K562 (cell line): ENCODE measurements at regions not wholly inside any gene's neighbourhood (a gene's known extent, or its start where the extent isn't known, plus 50 kb on each side); places are given as distances from the start of the nearest gene placed in this dataset.
A peak's percentile ranks its signal among the peaks of the same experiment; 100 is the strongest.

ENCODE experiments used
- ATAC-seq: fragments of 200-7000 bp; cut with Tn5 transposase; 3 replicates; pipeline ENCODE4 v1.9.1; 2020; ENCODE audit warnings: moderate library complexity
- BruUV-seq: library from RNA; stranded (reverse); fragments of 400-500 nt; replicated peaks from 2 replicates; lab custom pipeline; 2021; lab: Mats Ljungman, UMichigan
- CTCF ChIA-PET: fragments of 300-600 bp; formaldehyde crosslinking; extraction: SDS; loops from one replicate; lab custom pipeline; 2021; ENCODE audit warnings: low intra/inter-chr PET ratio; lab: Yijun Ruan, JAX
- POLR2A ChIA-PET: fragments of 300-600, 350-650 bp; sonication (Branson Sonifier 250); formaldehyde crosslinking; extraction: SDS; loops from one replicate; lab custom pipeline; 2021; ENCODE audit warnings: antibody characterized with exemption, inconsistent platforms; lab: Yijun Ruan, JAX
- DNase-seq, 4 experiments: peaks; one replicate each; pipeline versions ENCODE4 v3.0.0 to v3.0.0-alpha.2; 2011 to 2018; ENCODE audit warnings: low spot score in 3 of 4, mixed read lengths in 3 of 4; ENCODE audit errors: extremely low read depth in 1 of 4
- FAIRE-seq: peaks from 2 replicates; lab custom pipeline; 2011; peaks lifted over from hg19 to GRCh38; lab: Jason Lieb, UNC
- H2AFZ ChIP-seq: 2 replicates; pipeline ENCODE4 v1.6.0; 2011; ENCODE audit warnings: low read depth, low read length, control low read depth, inconsistent platforms
- H3K27ac ChIP-seq: fragments of 200-600 bp; 3 replicates; pipeline ENCODE4 v1.8.0; 2011; ENCODE audit warnings: low read depth, mild to moderate bottlenecking, control low read depth, inconsistent platforms, low read length, moderate library complexity, mixed read lengths; ENCODE audit errors: extremely low read depth
- H3K27me3 ChIP-seq, 2 experiments: fragments of 300-600 bp in 1 of 2; 2 replicates in 1 of 2; 3 replicates in 1 of 2; pipeline versions ENCODE4 v1.6.0 to v1.8.0; 2011; ENCODE audit warnings: inconsistent platforms in 2 of 2, low read length in 2 of 2, mild to moderate bottlenecking in 1 of 2, mixed read lengths in 1 of 2, moderate library complexity in 1 of 2; ENCODE audit not compliant: control insufficient read depth in 2 of 2, insufficient read depth in 2 of 2
- H3K36me3 ChIP-seq: fragments of 300-600 bp; 3 replicates; pipeline ENCODE4 v1.8.0; 2011; ENCODE audit warnings: mild to moderate bottlenecking, low read length, inconsistent platforms; ENCODE audit not compliant: control insufficient read depth, insufficient read depth
- H3K4me1 ChIP-seq, 2 experiments: fragments of 200-600 bp in 1 of 2; replicated peaks in 1 of 2; 2 replicates in 1 of 2; 3 replicates in 1 of 2; pipeline versions ENCODE4 v1.5.1 to v1.8.0; 2011; ENCODE audit warnings: inconsistent platforms in 2 of 2, low read length in 2 of 2, mild to moderate bottlenecking in 1 of 2, mixed read lengths in 1 of 2, moderate library complexity in 1 of 2; ENCODE audit not compliant: control insufficient read depth in 2 of 2, insufficient read depth in 2 of 2
- H3K4me2 ChIP-seq: 2 replicates; pipeline ENCODE4 v1.6.1; 2011; ENCODE audit warnings: low read length, control low read depth, inconsistent platforms, mixed read lengths; ENCODE audit not compliant: insufficient read depth
- H3K4me3 ChIP-seq: fragments of 200-600 bp; sonication (generic), shearing (Covaris generic); 2 replicates; pipeline ENCODE4 v1.5.1; 2016; ENCODE audit warnings: control low read depth, inconsistent platforms
- H3K79me2 ChIP-seq: fragments of 200-600 bp; 3 replicates; pipeline ENCODE4 v1.8.0; 2011; ENCODE audit warnings: low read length, inconsistent platforms; ENCODE audit not compliant: control insufficient read depth, insufficient read depth
- H3K9ac ChIP-seq, 2 experiments: 2 replicates each; pipeline versions ENCODE4 v1.6.0 to v1.6.1; 2011; ENCODE audit warnings: low read depth in 2 of 2, low read length in 2 of 2, control low read depth in 1 of 2, inconsistent platforms in 1 of 2, mild to moderate bottlenecking in 1 of 2, mixed read lengths in 1 of 2; ENCODE audit not compliant: insufficient read depth in 1 of 2
- H3K9me1 ChIP-seq: one replicate; pipeline ENCODE4 v1.6.0; 2011; ENCODE audit warnings: inconsistent platforms, mild to moderate bottlenecking, low read length, moderate library complexity; ENCODE audit not compliant: control insufficient read depth, insufficient read depth
- H3K9me3 ChIP-seq: replicated peaks from 2 replicates; pipeline ENCODE4 v1.5.1; 2011; ENCODE audit warnings: low read depth, low read length, inconsistent platforms; ENCODE audit not compliant: control insufficient read depth, insufficient read depth
- H4K20me1 ChIP-seq: replicated peaks from 2 replicates; pipeline ENCODE4 v1.6.1; 2011; ENCODE audit warnings: low read length, inconsistent platforms, mixed read lengths; ENCODE audit not compliant: control insufficient read depth, insufficient read depth
- AFF1 ChIP-seq, 2 experiments: fragments of 450-650 bp; IDR thresholded peaks; 2 replicates each; pipeline ENCODE4 v1.6.1; 2018; ENCODE audit warnings: mild to moderate bottlenecking in 2 of 2, low read depth in 1 of 2; ENCODE audit not compliant: partially characterized antibody in 2 of 2
- ATF7 ChIP-seq: fragments of 450-650 bp; IDR thresholded peaks from 2 replicates; pipeline ENCODE4 v1.7.1; 2014; ENCODE audit warnings: mild to moderate bottlenecking, moderate library complexity
- CBFB ChIP-seq: sonication (generic); formaldehyde crosslinking; IDR thresholded peaks from 2 replicates; pipeline ENCODE4 v1.4.0; 2020; ENCODE audit warnings: mild to moderate bottlenecking, missing genetic modification reagents
- CREM ChIP-seq: IDR thresholded peaks from 2 replicates; pipeline ENCODE4 v1.6.1; 2014; ENCODE audit warnings: antibody characterized with exemption, low read depth
- DPF2 ChIP-seq: fragments of 450-650 bp; IDR thresholded peaks from 2 replicates; pipeline ENCODE4 v1.6.1; 2016
- KDM5B ChIP-seq: fragments of 200-600 bp; sonication (generic); IDR thresholded peaks from 2 replicates; pipeline ENCODE4 v1.6.1; 2012; ENCODE audit warnings: low read depth, mild to moderate bottlenecking, moderate library complexity, low read length, control low read depth, inconsistent platforms; ENCODE audit not compliant: insufficient replicate concordance
- MCM7 ChIP-seq, 2 experiments: fragments of 450-650 bp; IDR thresholded peaks; 2 replicates each; pipeline ENCODE4 v1.6.1; 2016 to 2018
- NR2F6 ChIP-seq: fragments of 450-650 bp; formaldehyde crosslinking; IDR thresholded peaks from 2 replicates; pipeline ENCODE4 v1.4.0; 2020; ENCODE audit warnings: mild to moderate bottlenecking
- PML ChIP-seq: IDR thresholded peaks from 2 replicates; pipeline ENCODE4 v1.6.1; 2012; ENCODE audit warnings: low read length, inconsistent platforms
- PRMT5 ChIP-seq: sonication (generic); formaldehyde crosslinking; IDR thresholded peaks from 2 replicates; pipeline ENCODE4 v1.5.0; 2020; ENCODE audit warnings: missing genetic modification reagents
- SIN3B ChIP-seq: fragments of 450-650 bp; IDR thresholded peaks from 2 replicates; pipeline ENCODE4 v1.6.1; 2017; ENCODE audit warnings: low read depth, mild to moderate bottlenecking, moderate library complexity
- SNRNP70 ChIP-seq: fragments of 200-400 bp; formaldehyde crosslinking; optimal IDR thresholded peaks from 2 replicates; pipeline ENCODE3; 2017; ENCODE audit warnings: low read depth, low read length
- ZBTB43 ChIP-seq: sonication (generic); formaldehyde crosslinking; IDR thresholded peaks from 2 replicates; pipeline ENCODE4 v1.8.0; 2023; ENCODE audit warnings: mild to moderate bottlenecking, missing genetic modification reagents
- ZNF212 ChIP-seq: fragments of 450-650 bp; formaldehyde crosslinking; IDR thresholded peaks from 2 replicates; pipeline ENCODE4 v1.4.0; 2020; ENCODE audit warnings: mild to moderate bottlenecking
- WGBS: fragments of 100-300 bp; shearing (Covaris generic); methylation state at CpG from one replicate; pipeline ENCODE4 v1.1.6; 2016; ENCODE audit warnings: low coverage, mixed read lengths; ENCODE audit not compliant: insufficient coverage; ENCODE audit errors: missing lambda C conversion rate; 5-methylcytosine and 5-hydroxymethylcytosine counted together
- in situ Hi-C: fragments of 300-500 bp; cut with MboI; formaldehyde crosslinking; loops from 4 replicates; pipeline ENCODE4 v1.15.0; 2018; ENCODE audit warnings: inconsistent platforms, mixed read lengths
- intact Hi-C: fragments of 100-400 bp; cut with micrococcal nuclease; formaldehyde crosslinking; loops from 2 replicates; pipeline ENCODE4 v1.14.2; 2022
- TF ChIP-seq, protein P1 (sequence below): fragments of 450-650 bp; conservative IDR thresholded peaks from 2 replicates; pipeline ENCODE4 v1.6.1; 2016; ENCODE audit warnings: missing genetic modification characterization, low read depth, mild to moderate bottlenecking, control low read depth, missing compliant biosample characterization

GRCh38 chr16:85402910-85403692 lies 210.0 kb upstream of the GSE1 start:
- in situ Hi-C loops: no loop called here
- Histone ChIP-seq H3K27ac (peak overlapping the region; percentile 88), H3K4me1 (peaks cover 22 to 43% of the 10 kb centered on the region in 2 experiments), H3K36me3 (no peaks in the 10 kb centered on the region; the same call in 2 of the 3 replicates), H3K79me2 (peaks cover 6% of the 10 kb centered on the region; the same call in 2 of the 3 replicates), H3K4me2 (peak overlapping the region; percentile 44), H3K9me3 (peaks cover 9% of the 10 kb centered on the region), H3K27me3 (no peaks in the 10 kb centered on the region), H3K4me3 (no peak overlapping the region), H3K9me1 (no peaks in the 10 kb centered on the region), H4K20me1 (no peaks in the 10 kb centered on the region), H2AFZ (peak overlapping the region; percentile 67), H3K9ac (peak overlapping the region; percentile 62 to 89)
- FAIRE-seq (peak; percentile 99), DNase-seq (peak; percentile 91 to 96 (median 95)), ATAC-seq (peak; percentile 94)
- ChIA-PET CTCF (no interaction called here), POLR2A (interaction anchor here (0.6 to 2.3 kb wide), 8 partner anchors 11 to 255 kb away, joined by 3 to 10 read pairs (median 4); no protein-coding TSS in a partner anchor)
- intact Hi-C loops: no loop called here
- no TSS peak for BruUV-seq
- WGBS: 13% methylated on average over 19 of the region's 19 CpGs
- TF ChIP-seq MCM7 (IDR thresholded peaks at IDR 0.05) (no peak), SNRNP70 (no peak), ZBTB43 (no peak), SIN3B (no peak), KDM5B (no peak), ZNF212 (CRISPR knock-in tag) (no peak), NR2F6 (no peak), CREM (peak; percentile 87), ATF7 (peak; percentile 89), PRMT5 (no peak), AFF1 (IDR thresholded peaks at IDR 0.05; ENCODE audit: low read depth in 1 of 2, partially characterized antibody in 2 of 2) (peak in 1 of 2 experiments; percentile 42), PML (peak; percentile 88), CBFB (CRISPR knock-in tag) (peak; percentile 97), DPF2 (peak; percentile 97)
- TF ChIP-seq, protein P1, sequence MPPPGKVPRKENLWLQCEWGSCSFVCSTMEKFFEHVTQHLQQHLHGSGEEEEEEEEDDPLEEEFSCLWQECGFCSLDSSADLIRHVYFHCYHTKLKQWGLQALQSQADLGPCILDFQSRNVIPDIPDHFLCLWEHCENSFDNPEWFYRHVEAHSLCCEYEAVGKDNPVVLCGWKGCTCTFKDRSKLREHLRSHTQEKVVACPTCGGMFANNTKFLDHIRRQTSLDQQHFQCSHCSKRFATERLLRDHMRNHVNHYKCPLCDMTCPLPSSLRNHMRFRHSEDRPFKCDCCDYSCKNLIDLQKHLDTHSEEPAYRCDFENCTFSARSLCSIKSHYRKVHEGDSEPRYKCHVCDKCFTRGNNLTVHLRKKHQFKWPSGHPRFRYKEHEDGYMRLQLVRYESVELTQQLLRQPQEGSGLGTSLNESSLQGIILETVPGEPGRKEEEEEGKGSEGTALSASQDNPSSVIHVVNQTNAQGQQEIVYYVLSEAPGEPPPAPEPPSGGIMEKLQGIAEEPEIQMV (tag): no peak
